Neural progenitor cell (in vitro differentiated cells): ENCODE measurements at regions not wholly inside any gene's neighbourhood (a gene's known extent, or its start where the extent isn't known, plus 50 kb on each side); places are given as distances from the start of the nearest gene placed in this dataset.
"Not testable (repeated sequence)": the region's sequence is repeated elsewhere in the genome, so short reads cannot be mapped to it uniquely, and the experiment has no call there.

ENCODE experiments used
- DNase-seq: peaks from one replicate; pipeline ENCODE4 v3.0.0-alpha.2; 2016; ENCODE audit warnings: low spot score
- H2AFZ ChIP-seq: fragments of 200-600 bp; sonication (generic); replicated peaks from 2 replicates; pipeline ENCODE4 v1.6.1; 2016; ENCODE audit warnings: antibody characterized with exemption
- H3F3A ChIP-seq: fragments of 200-600 bp; sonication (generic); 2 replicates; pipeline ENCODE4 v1.6.1; 2016; ENCODE audit warnings: antibody characterized with exemption, low read depth
- H3K27ac ChIP-seq: fragments of 200-600 bp; sonication (generic); 2 replicates; pipeline ENCODE4 v1.5.1; 2016; ENCODE audit warnings: mild to moderate bottlenecking
- H3K27me3 ChIP-seq: fragments of 200-600 bp; sonication (generic); 2 replicates; pipeline ENCODE4 v1.6.1; 2016; ENCODE audit warnings: mild to moderate bottlenecking, moderate library complexity
- H3K36me3 ChIP-seq: fragments of 200-600 bp; sonication (generic); 2 replicates; pipeline ENCODE4 v1.5.1; 2016
- H3K4me1 ChIP-seq: fragments of 200-600 bp; sonication (generic); 2 replicates; pipeline ENCODE4 v1.6.1; 2016; ENCODE audit warnings: mixed run types
- H3K4me2 ChIP-seq: fragments of 200-600 bp; sonication (generic); 2 replicates; pipeline ENCODE4 v1.6.1; 2016
- H3K4me3 ChIP-seq: fragments of 200-600 bp; sonication (generic); 2 replicates; pipeline ENCODE4 v1.5.1; 2016
- H3K79me2 ChIP-seq: fragments of 200-600 bp; sonication (generic); 2 replicates; pipeline ENCODE4 v1.6.1; 2016; ENCODE audit warnings: low read depth
- H3K9ac ChIP-seq: fragments of 200-600 bp; sonication (generic); 2 replicates; pipeline ENCODE4 v1.6.1; 2016
- H3K9me3 ChIP-seq: fragments of 200-600 bp; sonication (generic); 2 replicates; pipeline ENCODE4 v1.5.1; 2016; ENCODE audit warnings: low read depth
- H4K20me1 ChIP-seq: fragments of 200-600 bp; sonication (generic); 2 replicates; pipeline ENCODE4 v1.6.1; 2016; ENCODE audit warnings: low read depth
- H3K27ac Mint-ChIP-seq: 3 replicates; pipeline ENCODE4 v1.8.0; 2021; ENCODE audit warnings: mixed read lengths
- H3K27me3 Mint-ChIP-seq: 2 replicates; pipeline ENCODE4 v1.8.0; 2022; ENCODE audit warnings: low read depth, mild to moderate bottlenecking, inconsistent platforms, moderate library complexity, mixed read lengths; ENCODE audit not compliant: insufficient read depth
- H3K36me3 Mint-ChIP-seq: 3 replicates; pipeline ENCODE4 v1.8.0; 2021; ENCODE audit warnings: mixed read lengths
- H3K4me1 Mint-ChIP-seq: 3 replicates; pipeline ENCODE4 v1.8.0; 2021; ENCODE audit warnings: mixed read lengths
- H3K4me3 Mint-ChIP-seq: 3 replicates; pipeline ENCODE4 v1.8.0; 2021; ENCODE audit warnings: mild to moderate bottlenecking, moderate library complexity, mixed read lengths
- H3K9me3 Mint-ChIP-seq: 3 replicates; pipeline ENCODE4 v1.8.0; 2020; ENCODE audit warnings: mixed read lengths
- CTCF ChIP-seq: fragments of 200-600 bp; sonication (generic); IDR thresholded peaks from 2 replicates; pipeline ENCODE4 v1.5.1; 2017; ENCODE audit warnings: antibody characterized with exemption, mild to moderate bottlenecking
- EZH2 ChIP-seq: fragments of 200-600 bp; sonication (generic); IDR thresholded peaks from 2 replicates; pipeline ENCODE4 v1.6.1; 2017; ENCODE audit warnings: antibody characterized with exemption, mild to moderate bottlenecking, moderate library complexity
- EZH2phosphoT487 ChIP-seq: fragments of 200-600 bp; sonication (generic); IDR thresholded peaks from 2 replicates; pipeline ENCODE4 v1.6.1; 2017; ENCODE audit warnings: antibody characterized with exemption

- H3K4me3 ChIP-seq = no peak overlapping the region
Observed at GRCh38 chr10:42380926-42381547, 257.3 kb downstream of the ZNF33B start.

GRCh38 chr10:42367532-42368230 lies 270.7 kb downstream of the ZNF33B start:
- Histone ChIP-seq H4K20me1 (no peaks in the 10 kb centered on the region), H3K4me2 (no peak overlapping the region), H3K79me2 (no peaks in the 10 kb centered on the region), H3K4me3 (no peak overlapping the region), H3F3A (no peaks in the 10 kb centered on the region), H3K4me1 (no peaks in the 10 kb centered on the region), H3K9me3 (peaks cover 35% of the 10 kb centered on the region), H2AFZ (no peak overlapping the region), H3K27me3 (no peaks in the 10 kb centered on the region), H3K27ac (no peak overlapping the region), H3K9ac (no peak overlapping the region), H3K36me3 (no peaks in the 10 kb centered on the region)
- Mint-ChIP-seq H3K4me1 (no peaks in the 10 kb centered on the region), H3K36me3 (no peaks in the 10 kb centered on the region), H3K27ac (no peak overlapping the region), H3K9me3 (peaks cover 52% of the 10 kb centered on the region), H3K27me3 (no peaks in the 10 kb centered on the region), H3K4me3 (no peak overlapping the region)
- TF ChIP-seq EZH2phosphoT487 (no peak), CTCF (no peak), EZH2 (no peak)
- DNase-seq = no peak

More at GRCh38 chr10:42380926-42381547, 257.3 kb downstream of the ZNF33B start:
- no peak for DNase-seq
- Mint-ChIP-seq H3K36me3 (no peaks in the 10 kb centered on the region), H3K27ac (no peak overlapping the region), H3K4me3 (no peak overlapping the region), H3K9me3 (peaks cover 58% of the 10 kb centered on the region), H3K4me1 (no peaks in the 10 kb centered on the region), H3K27me3 (no peaks in the 10 kb centered on the region)
- Histone ChIP-seq H3K27ac (no peak overlapping the region), H3K4me2 (no peak overlapping the region), H3K4me1 (no peaks in the 10 kb centered on the region), H3K9me3 (peaks cover 10% of the 10 kb centered on the region), H3F3A (no peaks in the 10 kb centered on the region), H4K20me1 (no peaks in the 10 kb centered on the region), H3K36me3 (no peaks in the 10 kb centered on the region), H3K9ac (no peak overlapping the region), H3K27me3 (no peaks in the 10 kb centered on the region), H3K79me2 (no peaks in the 10 kb centered on the region), H2AFZ (no peak overlapping the region)
- no peak for TF ChIP-seq EZH2phosphoT487
- TF ChIP-seq EZH2 = no peak
- TF ChIP-seq CTCF = no peak

GRCh38 chr10:42351745-42352144 lies 286.6 kb downstream of the ZNF33B start:
- H3K27ac ChIP-seq = no peak overlapping the region
- TF ChIP-seq EZH2phosphoT487 (no peak), CTCF (no peak), EZH2 (no peak)
- H3F3A ChIP-seq = no peaks in the 10 kb centered on the region
- no peak overlapping the region for H2AFZ ChIP-seq
- no peak overlapping the region for H3K9ac ChIP-seq
- Mint-ChIP-seq H3K4me3 (no peak overlapping the region), H3K36me3 (no peaks in the 10 kb centered on the region), H3K27ac (no peak overlapping the region), H3K9me3 (peaks cover 28% of the 10 kb centered on the region), H3K4me1 (no peaks in the 10 kb centered on the region), H3K27me3 (no peaks in the 10 kb centered on the region)
- no peaks in the 10 kb centered on the region for H3K36me3 ChIP-seq
- H4K20me1 ChIP-seq = no peaks in the 10 kb centered on the region
- H3K9me3 ChIP-seq = peaks cover 28% of the 10 kb centered on the region
- no peaks in the 10 kb centered on the region for H3K79me2 ChIP-seq
- no peak overlapping the region for H3K4me3 ChIP-seq
- H3K4me1 ChIP-seq = no peaks in the 10 kb centered on the region
- H3K27me3 ChIP-seq = no peaks in the 10 kb centered on the region
- DNase-seq = no peak
- no peak overlapping the region for H3K4me2 ChIP-seq

- H3K4me3 Mint-ChIP-seq, H4K20me1 ChIP-seq, H3K4me1 ChIP-seq, H3K27ac ChIP-seq, H3K36me3 ChIP-seq, H3K27me3 Mint-ChIP-seq, H3K36me3 Mint-ChIP-seq, H3K4me3 ChIP-seq, H3K4me2 ChIP-seq, H3K27ac Mint-ChIP-seq, H3K9ac ChIP-seq, DNase-seq, H3K27me3 ChIP-seq, H3K79me2 ChIP-seq, H2AFZ ChIP-seq, H3F3A ChIP-seq, H3K4me1 Mint-ChIP-seq: not testable (repeated sequence)
- H3K9me3 Mint-ChIP-seq = peaks cover 53% of the 10 kb centered on the region
- peaks cover 48% of the 10 kb centered on the region for H3K9me3 ChIP-seq
Observed at GRCh38 chr10:42336593-42337337, 301.6 kb downstream of the ZNF33B start.

GRCh38 chr10:42335653-42336296 lies 302.6 kb downstream of the ZNF33B start:
- H3K4me3 Mint-ChIP-seq, H3F3A ChIP-seq, H3K27me3 ChIP-seq, H3K4me3 ChIP-seq, H4K20me1 ChIP-seq, H3K27ac ChIP-seq, H3K79me2 ChIP-seq, H3K27ac Mint-ChIP-seq, H3K36me3 ChIP-seq, H2AFZ ChIP-seq, DNase-seq, H3K4me2 ChIP-seq, H3K36me3 Mint-ChIP-seq, H3K4me1 ChIP-seq, H3K27me3 Mint-ChIP-seq, H3K9ac ChIP-seq, H3K4me1 Mint-ChIP-seq: not testable (repeated sequence)
- H3K9me3 ChIP-seq = peaks cover 48% of the 10 kb centered on the region
- peaks cover 55% of the 10 kb centered on the region for H3K9me3 Mint-ChIP-seq
